ENCODE measurements at regions not wholly inside any gene's neighbourhood (a gene's known extent, or its start where the extent isn't known, plus 50 kb on each side); places are given as distances from the start of the nearest gene placed in this dataset.

- in situ Hi-C loops (cut with MboI) = no loop called here
- Histone ChIP-seq H3K27ac (ENCODE audit: control insufficient read depth, insufficient read depth) (no peak overlapping the region), H3K4me3 (no peak overlapping the region), H3K9me3 (replicated peaks; ENCODE audit: control insufficient read depth, insufficient read depth, low read length) (no peaks in the 10 kb centered on the region; the same call in 2 of the 3 replicates), H2AFZ (ENCODE audit: control insufficient read depth, low read depth, low read length) (no peak overlapping the region), H3K9ac (ENCODE audit: control insufficient read depth, insufficient read depth, low read length) (no peak overlapping the region), H3K4me1 (ENCODE audit: control insufficient read depth, insufficient read depth, low read length) (no peaks in the 10 kb centered on the region), H3K27me3 (replicated peaks in 1 of 2; ENCODE audit: control insufficient read depth in 2 of 2, insufficient read depth in 2 of 2, low read length in 1 of 2) (peaks cover 0 to 2% of the 10 kb centered on the region in 2 experiments; a peak in 2 of 4 replicates), H3K79me2 (ENCODE audit: control insufficient read depth, insufficient read depth, low read length) (no peaks in the 10 kb centered on the region), H4K20me1 (ENCODE audit: control insufficient read depth, insufficient read depth) (no peaks in the 10 kb centered on the region), H3K36me3 (ENCODE audit: control insufficient read depth in 2 of 2, insufficient read depth in 2 of 2, low read length in 1 of 2) (no peaks in the 10 kb centered on the region), H3K4me2 (ENCODE audit: control insufficient read depth, insufficient read depth) (no peak overlapping the region)
- no TSS peak for BruUV-seq (replicated peaks)
- ATAC-seq (no peak), FAIRE-seq (no peak), DNase-seq (ENCODE audit: low read depth, low spot score) (no peak)
- 60% methylated on average over 13 of the region's 13 CpGs for WGBS (ENCODE audit: insufficient coverage, insufficient replicate concordance, low lambda C conversion rate, missing lambda C conversion rate)
- RAD21 ChIA-PET (ENCODE audit: unreplicated experiment) = no interaction called here
- POLR2A ChIA-PET = no interaction called here
- SMC1A ChIA-PET (ENCODE audit: uncharacterized antibody, unreplicated experiment) = no interaction called here
- intact Hi-C loops (cut with micrococcal nuclease; ENCODE audit: unreplicated experiment) = no loop called here
- no peak for TF ChIP-seq RUNX3 (IDR thresholded peaks at IDR 0.05; ENCODE audit: low read length)
- no peak for TF ChIP-seq LARP7 (IDR thresholded peaks at IDR 0.05)
- TF ChIP-seq, protein P1, sequence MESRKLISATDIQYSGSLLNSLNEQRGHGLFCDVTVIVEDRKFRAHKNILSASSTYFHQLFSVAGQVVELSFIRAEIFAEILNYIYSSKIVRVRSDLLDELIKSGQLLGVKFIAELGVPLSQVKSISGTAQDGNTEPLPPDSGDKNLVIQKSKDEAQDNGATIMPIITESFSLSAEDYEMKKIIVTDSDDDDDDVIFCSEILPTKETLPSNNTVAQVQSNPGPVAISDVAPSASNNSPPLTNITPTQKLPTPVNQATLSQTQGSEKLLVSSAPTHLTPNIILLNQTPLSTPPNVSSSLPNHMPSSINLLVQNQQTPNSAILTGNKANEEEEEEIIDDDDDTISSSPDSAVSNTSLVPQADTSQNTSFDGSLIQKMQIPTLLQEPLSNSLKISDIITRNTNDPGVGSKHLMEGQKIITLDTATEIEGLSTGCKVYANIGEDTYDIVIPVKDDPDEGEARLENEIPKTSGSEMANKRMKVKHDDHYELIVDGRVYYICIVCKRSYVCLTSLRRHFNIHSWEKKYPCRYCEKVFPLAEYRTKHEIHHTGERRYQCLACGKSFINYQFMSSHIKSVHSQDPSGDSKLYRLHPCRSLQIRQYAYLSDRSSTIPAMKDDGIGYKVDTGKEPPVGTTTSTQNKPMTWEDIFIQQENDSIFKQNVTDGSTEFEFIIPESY (IDR thresholded peaks at IDR 0.05) = no peak
- TF ChIP-seq NR2C2 (IDR thresholded peaks at IDR 0.05; ENCODE audit: borderline replicate concordance, control insufficient read depth, insufficient read length, low read depth) = no peak
- TF ChIP-seq NR2F1 (conservative IDR thresholded peaks at IDR 0.05) = no peak
- TF ChIP-seq, protein P2, sequence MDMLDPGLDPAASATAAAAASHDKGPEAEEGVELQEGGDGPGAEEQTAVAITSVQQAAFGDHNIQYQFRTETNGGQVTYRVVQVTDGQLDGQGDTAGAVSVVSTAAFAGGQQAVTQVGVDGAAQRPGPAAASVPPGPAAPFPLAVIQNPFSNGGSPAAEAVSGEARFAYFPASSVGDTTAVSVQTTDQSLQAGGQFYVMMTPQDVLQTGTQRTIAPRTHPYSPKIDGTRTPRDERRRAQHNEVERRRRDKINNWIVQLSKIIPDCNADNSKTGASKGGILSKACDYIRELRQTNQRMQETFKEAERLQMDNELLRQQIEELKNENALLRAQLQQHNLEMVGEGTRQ (IDR thresholded peaks at IDR 0.05; ENCODE audit: borderline replicate concordance, low read depth, low read length) = no peak
- no peak for TF ChIP-seq CBX3 (IDR thresholded peaks at IDR 0.05; ENCODE audit: borderline replicate concordance, low read depth)
- no peak for TF ChIP-seq ZBTB40 (IDR thresholded peaks at IDR 0.05; ENCODE audit: borderline replicate concordance)
- no peak for TF ChIP-seq HDAC6 (IDR thresholded peaks at IDR 0.05; ENCODE audit: unreplicated experiment)
- TF ChIP-seq KLF5 (IDR thresholded peaks at IDR 0.05; ENCODE audit: partially characterized antibody) = no peak
- no peak for TF ChIP-seq TAF1 (IDR thresholded peaks at IDR 0.05; ENCODE audit: borderline replicate concordance, low read depth, low read length)
- no peak for TF ChIP-seq ZZZ3 (IDR thresholded peaks at IDR 0.05; ENCODE audit: control insufficient read depth, insufficient read length, low read depth)
- CTCF ChIA-PET = no interaction called here
Measured at GRCh38 chr16:86035906-86036305, 136.9 kb downstream of the IRF8 start.

All from GM12878 (cell line).